SK-N-SH (cell line): ENCODE measurements at regions not wholly inside any gene's neighbourhood (a gene's known extent, or its start where the extent isn't known, plus 50 kb on each side); places are given as distances from the start of the nearest gene placed in this dataset.

Experiments used
- CTCF ChIA-PET: fragments of 300-600, 350-600 bp; formaldehyde crosslinking; extraction: SDS; loops from one replicate; lab custom pipeline; 2021; lab: Yijun Ruan, JAX
- POLR2A ChIA-PET: fragments of 350-600 bp; sonication (Branson Sonifier 250); formaldehyde crosslinking; extraction: SDS; loops from one replicate; lab custom pipeline; 2020; ENCODE audit warnings: antibody characterized with exemption, inconsistent platforms; lab: Yijun Ruan, JAX
- DNase-seq: peaks from one replicate; pipeline ENCODE4 v3.0.0; 2012
- H2AFZ ChIP-seq: fragments of 200-600 bp; sonication (generic); 2 replicates; pipeline ENCODE4 v1.8.1; 2016; ENCODE audit warnings: antibody characterized with exemption, mild to moderate bottlenecking, low read depth
- H3F3A ChIP-seq: fragments of 200-600 bp; sonication (generic); replicated peaks from 2 replicates; pipeline ENCODE3; 2016; ENCODE audit warnings: antibody characterized with exemption, mild to moderate bottlenecking; ENCODE audit not compliant: insufficient read depth
- H3K27ac ChIP-seq, 2 experiments: fragments of 200-500 bp in 1 of 2; fragments of 200-600 bp in 1 of 2; sonication (Bioruptor generic) in 1 of 2; sonication (generic), shearing (Covaris generic) in 1 of 2; 2 replicates each; pipeline versions ENCODE4 v1.5.1 to v1.6.1; 2014 to 2016; ENCODE audit warnings: low read depth in 2 of 2, inconsistent platforms in 1 of 2, low read length in 1 of 2, mild to moderate bottlenecking in 1 of 2, mixed read lengths in 1 of 2
- H3K27me3 ChIP-seq: fragments of 200-600 bp; sonication (generic), shearing (Covaris generic); 2 replicates; pipeline ENCODE4 v1.6.1; 2016; ENCODE audit warnings: mixed run types; ENCODE audit not compliant: insufficient read depth
- H3K36me3 ChIP-seq, 2 experiments: fragments of 200-500 bp in 1 of 2; fragments of 200-600 bp in 1 of 2; sonication (Bioruptor generic) in 1 of 2; sonication (generic) in 1 of 2; replicated peaks in 1 of 2; 2 replicates each; pipeline versions ENCODE3 to v1.5.1; 2014 to 2016; ENCODE audit warnings: low read length in 1 of 2, mild to moderate bottlenecking in 1 of 2; ENCODE audit not compliant: insufficient read depth in 2 of 2, control insufficient read depth in 1 of 2
- H3K4me1 ChIP-seq, 2 experiments: fragments of 200-500 bp in 1 of 2; fragments of 200-600 bp in 1 of 2; sonication (Bioruptor generic) in 1 of 2; sonication (generic), shearing (Covaris generic) in 1 of 2; 2 replicates each; pipeline versions ENCODE4 v1.5.1 to v1.6.1; 2014 to 2016; ENCODE audit warnings: low read depth in 1 of 2, low read length in 1 of 2, mixed run types in 1 of 2; ENCODE audit not compliant: insufficient read depth in 2 of 2, control insufficient read depth in 1 of 2
- H3K4me2 ChIP-seq: fragments of 200-600 bp; sonication (generic), shearing (Covaris generic); 2 replicates; pipeline ENCODE4 v1.6.1; 2017; ENCODE audit warnings: mixed run types
- H3K4me3 ChIP-seq, 2 experiments: fragments of 200-500 bp in 1 of 2; fragments of 200-600 bp in 1 of 2; sonication (Bioruptor generic) in 1 of 2; sonication (generic), shearing (Covaris generic) in 1 of 2; 2 replicates each; pipeline versions ENCODE4 v1.5.1 to v1.8.1; 2014 to 2016; ENCODE audit warnings: low read depth in 2 of 2, inconsistent platforms in 1 of 2, low read length in 1 of 2, mild to moderate bottlenecking in 1 of 2, mixed read lengths in 1 of 2, moderate library complexity in 1 of 2
- H3K79me2 ChIP-seq: fragments of 200-600 bp; sonication (generic); 2 replicates; pipeline ENCODE4 v1.8.1; 2017; ENCODE audit warnings: mild to moderate bottlenecking; ENCODE audit not compliant: insufficient read depth
- H3K9ac ChIP-seq: fragments of 200-600 bp; sonication (generic); 2 replicates; pipeline ENCODE4 v1.6.1; 2017; ENCODE audit warnings: mixed run types
- H3K9me2 ChIP-seq: fragments of 200-600 bp; sonication (generic); 2 replicates; pipeline ENCODE4 v1.6.1; 2017; ENCODE audit warnings: mixed run types
- H3K9me3 ChIP-seq: fragments of 200-600 bp; sonication (generic); 2 replicates; pipeline ENCODE4 v1.6.1; 2017; ENCODE audit warnings: mixed run types, mild to moderate bottlenecking, moderate library complexity
- H4K20me1 ChIP-seq: fragments of 200-600 bp; sonication (generic); 2 replicates; pipeline ENCODE4 v1.6.1; 2017; ENCODE audit warnings: mild to moderate bottlenecking, mixed run types; ENCODE audit not compliant: insufficient read depth
- EP300 ChIP-seq, 2 experiments: IDR thresholded peaks; 2 replicates each; pipeline versions ENCODE4 v1.4.0 to v1.6.1; 2012; ENCODE audit warnings: borderline replicate concordance in 1 of 2, low read depth in 1 of 2, low read length in 1 of 2
- EZH2phosphoT487 ChIP-seq: fragments of 200-600 bp; sonication (generic); IDR thresholded peaks from 2 replicates; pipeline ENCODE4 v1.6.1; 2017; ENCODE audit warnings: low read depth, mixed run types, mild to moderate bottlenecking, antibody characterized with exemption, moderate library complexity, borderline replicate concordance
- FOXJ3 ChIP-seq: sonication (generic); formaldehyde crosslinking; IDR thresholded peaks from 2 replicates; pipeline ENCODE4 v1.5.1; 2020; ENCODE audit warnings: mild to moderate bottlenecking, missing genetic modification reagents
- FOXM1 ChIP-seq: IDR thresholded peaks from 2 replicates; pipeline ENCODE4 v1.4.0; 2012; ENCODE audit warnings: low read depth, mild to moderate bottlenecking
- GABPA ChIP-seq: IDR thresholded peaks from 2 replicates; pipeline ENCODE4 v1.4.0; 2012; ENCODE audit warnings: low read depth, mild to moderate bottlenecking
- GATA2 ChIP-seq: sonication (generic); formaldehyde crosslinking; IDR thresholded peaks from 2 replicates; pipeline ENCODE4 v1.5.0; 2020; ENCODE audit warnings: mild to moderate bottlenecking, missing genetic modification reagents
- MEF2A ChIP-seq: IDR thresholded peaks from 2 replicates; pipeline ENCODE4 v1.4.0; 2012; ENCODE audit warnings: low read depth, borderline replicate concordance
- NRF1 ChIP-seq: IDR thresholded peaks from 2 replicates; pipeline ENCODE4 v1.6.1; 2012; ENCODE audit warnings: low read depth, mild to moderate bottlenecking, low read length
- RAD21 ChIP-seq: IDR thresholded peaks from 2 replicates; pipeline ENCODE4 v1.6.1; 2012; ENCODE audit warnings: mild to moderate bottlenecking, low read length
- RFX5 ChIP-seq: IDR thresholded peaks from 2 replicates; pipeline ENCODE4 v1.6.1; 2012; ENCODE audit warnings: mild to moderate bottlenecking, improper control_type of control experiment, low read length
- RXRA ChIP-seq: IDR thresholded peaks from 2 replicates; pipeline ENCODE4 v1.4.0; 2012; ENCODE audit warnings: low read depth, mild to moderate bottlenecking, borderline replicate concordance
- SMC3 ChIP-seq: IDR thresholded peaks from 2 replicates; pipeline ENCODE4 v1.6.1; 2012; ENCODE audit warnings: low read depth, low read length, improper control_type of control experiment
- TAF1 ChIP-seq: IDR thresholded peaks from 2 replicates; pipeline ENCODE4 v1.6.1; 2012; ENCODE audit warnings: low read depth, mild to moderate bottlenecking, low read length, moderate library complexity, borderline replicate concordance
- TCF12 ChIP-seq: IDR thresholded peaks from 2 replicates; pipeline ENCODE4 v1.4.0; 2012
- USF2 ChIP-seq: fragments of 150-350 bp; IDR thresholded peaks from 2 replicates; pipeline ENCODE4 v1.6.1; 2017; ENCODE audit warnings: antibody characterized with exemption, low read length, low read depth, borderline replicate concordance
- YY1 ChIP-seq: IDR thresholded peaks from 2 replicates; pipeline ENCODE4 v1.4.0; 2012; ENCODE audit warnings: low read depth, mild to moderate bottlenecking
- ZBTB33 ChIP-seq: IDR thresholded peaks from 2 replicates; pipeline ENCODE4 v1.4.0; 2012; ENCODE audit warnings: low read depth, borderline replicate concordance
- WGBS: methylation state at CpG from one replicate; pipeline ENCODE4 v1.1.6; 2017; ENCODE audit warnings: low lambda C conversion rate; 5-methylcytosine and 5-hydroxymethylcytosine counted together

- Histone ChIP-seq H3K36me3 (no peaks in the 10 kb centered on the region), H3K27me3 (no peaks in the 10 kb centered on the region; the same call in 1 of the 2 replicates), H3K4me1 (peaks cover 0 to 7% of the 10 kb centered on the region in 2 experiments; a peak in 2 of 4 replicates), H3K9me3 (no peaks in the 10 kb centered on the region)
- no peak for TF ChIP-seq FOXJ3 (CRISPR knock-in tag)
- TF ChIP-seq MEF2A = no peak
- no peak for TF ChIP-seq RXRA
- no peak for TF ChIP-seq ZBTB33
- TF ChIP-seq NRF1 = no peak
- TF ChIP-seq SMC3 = no peak
- no peak for TF ChIP-seq FOXM1
- TF ChIP-seq TAF1 = no peak
- no peak for TF ChIP-seq RAD21
- no peak for TF ChIP-seq YY1
- no peak for TF ChIP-seq EZH2phosphoT487
- no peak for TF ChIP-seq USF2
- TF ChIP-seq RFX5 = no peak
- TF ChIP-seq EP300 (IDR thresholded peaks at IDR 0.05; ENCODE audit: borderline replicate concordance in 1 of 2, low read depth in 1 of 2, low read length in 1 of 2) = no peak
- TF ChIP-seq GABPA = no peak
- TF ChIP-seq, all 33 proteins: peak for 0
- Histone ChIP-seq H3K9me2 (no peaks in the 10 kb centered on the region), H3F3A (no peaks in the 10 kb centered on the region), H3K4me3 (no peak overlapping the region), H3K27ac (no peak overlapping the region), H2AFZ (no peak overlapping the region), H3K4me2 (no peak overlapping the region), H3K9ac (no peak overlapping the region), H3K79me2 (no peaks in the 10 kb centered on the region), H4K20me1 (no peaks in the 10 kb centered on the region)
- 17% methylated on average over 2 of the region's 2 CpGs for WGBS
- ChIA-PET POLR2A (no interaction called here), CTCF (interaction anchor here (0.8 to 1.6 kb wide), 2 partner anchors 25 to 180 kb away, joined by 3 to 5 read pairs; no protein-coding TSS in a partner anchor)
- DNase-seq = no peak
Measured at GRCh38 chr11:20308601-20309000, 54.9 kb upstream of the HTATIP2 start.

- ChIA-PET POLR2A (no interaction called here), CTCF (interaction anchor here (1.3 to 1.5 kb wide), 2 partner anchors 9 to 175 kb away, joined by 3 to 5 read pairs; no protein-coding TSS in a partner anchor)
- WGBS = 27% methylated on average over 6 of the region's 6 CpGs
Measured at GRCh38 chr11:20303391-20303965, 60.0 kb upstream of the HTATIP2 start.

More at GRCh38 chr11:20303391-20303965, 60.0 kb upstream of the HTATIP2 start:
- Histone ChIP-seq H4K20me1 (no peaks in the 10 kb centered on the region), H3K9me2 (no peaks in the 10 kb centered on the region), H3K27ac (no peak overlapping the region), H3K36me3 (no peaks in the 10 kb centered on the region), H3K4me2 (no peak overlapping the region), H3K9ac (no peak overlapping the region), H3K27me3 (no peaks in the 10 kb centered on the region; the same call in 1 of the 2 replicates), H3K4me1 (peaks cover 0 to 12% of the 10 kb centered on the region in 2 experiments; a peak in 2 of 4 replicates), H3K9me3 (no peaks in the 10 kb centered on the region), H3F3A (no peaks in the 10 kb centered on the region), H3K79me2 (no peaks in the 10 kb centered on the region), H3K4me3 (no peak overlapping the region), H2AFZ (no peak overlapping the region)
- no peak for DNase-seq
- TF ChIP-seq TCF12 = no peak
- peak; percentile 19; the same call in 1 of the 2 replicates for TF ChIP-seq GATA2 (CRISPR knock-in tag)
